A549 (cell line): ENCODE measurements at regions not wholly inside any gene's neighbourhood (a gene's known extent, or its start where the extent isn't known, plus 50 kb on each side); places are given as distances from the start of the nearest gene placed in this dataset.

Source experiments
- ATAC-seq, 2 experiments: fragments of 200-7000 bp in 1 of 2; fragments of >200 bp in 1 of 2; cut with Nextera tagmentation in 1 of 2; cut with Tn5 transposase in 1 of 2; 3 replicates each; pipeline versions ENCODE4 v1.8.0 to v1.9.1; 2018 to 2020; ENCODE audit warnings: mild to moderate bottlenecking in 1 of 2, moderate library complexity in 1 of 2
- CTCF ChIA-PET: fragments of 300-600 bp; sonication (Branson Sonifier 250); formaldehyde crosslinking; extraction: SDS; loops from one replicate; lab custom pipeline; 2021; ENCODE audit warnings: antibody characterized with exemption, inconsistent platforms; lab: Yijun Ruan, JAX
- POLR2A ChIA-PET: fragments of 350-600 bp; formaldehyde crosslinking; extraction: SDS; loops from one replicate; lab custom pipeline; 2021; ENCODE audit warnings: antibody characterized with exemption, inconsistent platforms; lab: Yijun Ruan, JAX
- DNase-seq, 2 experiments: peaks; one replicate each; pipeline versions ENCODE4 v3.0.0 to v3.0.0-alpha.2; 2011 to 2016; ENCODE audit warnings: low read depth in 1 of 2, low spot score in 1 of 2
- FAIRE-seq: peaks from 2 replicates; lab custom pipeline; 2011; peaks lifted over from hg19 to GRCh38; lab: Jason Lieb, UNC
- H3K27ac ChIP-seq, 2 experiments: fragments of >200 bp; sonication (Bioruptor Twin); formaldehyde crosslinking; 3 replicates each; pipeline ENCODE4 v1.5.1; 2016 to 2017
- H3K4me1 ChIP-seq: fragments of >200 bp; sonication (Bioruptor Twin); formaldehyde crosslinking; 3 replicates; pipeline ENCODE4 v1.6.1; 2016
- H3K4me2 ChIP-seq: fragments of >200 bp; sonication (Bioruptor Twin); formaldehyde crosslinking; 3 replicates; pipeline ENCODE4 v1.6.1; 2016
- H3K4me3 ChIP-seq: fragments of >200 bp; sonication (Bioruptor Twin); formaldehyde crosslinking; 3 replicates; pipeline ENCODE4 v1.5.1; 2016
- H3K9me3 ChIP-seq: fragments of >200 bp; sonication (Bioruptor Twin); formaldehyde crosslinking; 3 replicates; pipeline ENCODE4 v1.6.1; 2016
- CBX2 ChIP-seq: fragments of 200-600 bp; sonication (generic); IDR thresholded peaks from 2 replicates; pipeline ENCODE4 v1.6.1; 2016; ENCODE audit warnings: low read depth, mild to moderate bottlenecking, borderline replicate concordance
- CEBPB ChIP-seq, 2 experiments: fragments of >200 bp in 1 of 2; sonication (Bioruptor Twin) in 1 of 2; formaldehyde crosslinking in 1 of 2; IDR thresholded peaks; 2 replicates each; pipeline ENCODE4 v1.6.1; 2012 to 2016
- ESRRA ChIP-seq: fragments of 150-350 bp; IDR thresholded peaks from 2 replicates; pipeline ENCODE4 v1.6.1; 2014; ENCODE audit warnings: mild to moderate bottlenecking, low read length, borderline replicate concordance
- FOSL2 ChIP-seq, 2 experiments: fragments of 450-650 bp in 1 of 2; fragments of >200 bp in 1 of 2; sonication (Bioruptor Twin) in 1 of 2; formaldehyde crosslinking; IDR thresholded peaks; 2 replicates each; pipeline versions ENCODE4 v1.5.0 to v1.6.1; 2016 to 2020; ENCODE audit warnings: mild to moderate bottlenecking in 1 of 2, moderate library complexity in 1 of 2
- FOXS1 ChIP-seq: fragments of 250-450 bp; sonication (Bioruptor Pico); IDR thresholded peaks from 2 replicates; pipeline ENCODE4 v1.5.0; 2020; ENCODE audit warnings: mild to moderate bottlenecking, moderate library complexity
- GATA3 ChIP-seq: IDR thresholded peaks from 2 replicates; pipeline ENCODE4 v1.6.1; 2012; ENCODE audit warnings: borderline replicate concordance
- HEYL ChIP-seq: fragments of 250-450 bp; sonication (Bioruptor Pico); IDR thresholded peaks from 2 replicates; pipeline ENCODE4 v1.8.0; 2021; ENCODE audit warnings: mild to moderate bottlenecking, moderate library complexity
- HOXB13 ChIP-seq: fragments of 250-450 bp; sonication (Bioruptor Pico); IDR thresholded peaks from 2 replicates; pipeline ENCODE4 v1.5.0; 2020; ENCODE audit warnings: low read depth, mild to moderate bottlenecking, moderate library complexity
- HOXB5 ChIP-seq: fragments of 250-450 bp; sonication (Bioruptor Pico); IDR thresholded peaks from 2 replicates; pipeline ENCODE4 v1.5.0; 2020; ENCODE audit warnings: mild to moderate bottlenecking, moderate library complexity
- NPAS2 ChIP-seq: fragments of 250-450 bp; sonication (Bioruptor Pico); IDR thresholded peaks from 2 replicates; pipeline ENCODE4 v1.8.0; 2022; ENCODE audit warnings: mild to moderate bottlenecking, moderate library complexity, borderline replicate concordance
- POLR2A ChIP-seq: IDR thresholded peaks from 2 replicates; pipeline ENCODE4 v1.6.1; 2012; ENCODE audit warnings: mild to moderate bottlenecking, low read length
- POLR2AphosphoS2 ChIP-seq: conservative IDR thresholded peaks from 2 replicates; pipeline ENCODE4 v1.6.1; 2012; ENCODE audit warnings: low read length, improper control_type of control experiment, inconsistent platforms
- RARB ChIP-seq: fragments of 250-450 bp; sonication (Bioruptor Pico); IDR thresholded peaks from 2 replicates; pipeline ENCODE4 v1.8.0; 2021; ENCODE audit warnings: mild to moderate bottlenecking, moderate library complexity
- RCOR1 ChIP-seq: fragments of 150-350 bp; IDR thresholded peaks from 2 replicates; pipeline ENCODE4 v1.6.1; 2014; ENCODE audit warnings: antibody characterized with exemption, low read length, low read depth
- RFX5 ChIP-seq: fragments of 450-650 bp; IDR thresholded peaks from 2 replicates; pipeline ENCODE4 v1.7.1; 2014; ENCODE audit warnings: antibody characterized with exemption, mild to moderate bottlenecking, moderate library complexity
- RNF2 ChIP-seq: fragments of 200-600 bp; sonication (generic); IDR thresholded peaks from 2 replicates; pipeline ENCODE4 v1.6.1; 2016; ENCODE audit warnings: low read depth, mild to moderate bottlenecking, antibody characterized with exemption, moderate library complexity, borderline replicate concordance
- SREBF2 ChIP-seq: fragments of 450-650 bp; IDR thresholded peaks from 2 replicates; pipeline ENCODE4 v1.6.1; 2014; ENCODE audit warnings: mild to moderate bottlenecking, moderate library complexity
- TFCP2L1 ChIP-seq: fragments of 250-450 bp; sonication (Bioruptor Pico); IDR thresholded peaks from 2 replicates; pipeline ENCODE4 v1.5.0; 2021; ENCODE audit warnings: mild to moderate bottlenecking
- ZFP36 ChIP-seq: fragments of 450-650 bp; IDR thresholded peaks from 2 replicates; pipeline ENCODE4 v1.6.1; 2014; ENCODE audit warnings: borderline replicate concordance; ENCODE audit not compliant: partially characterized antibody
- ZSCAN20 ChIP-seq: fragments of 250-450 bp; sonication (Bioruptor Pico); IDR thresholded peaks from 2 replicates; pipeline ENCODE4 v1.8.0; 2022; ENCODE audit warnings: mild to moderate bottlenecking, moderate library complexity
- WGBS: methylation state at CpG from one replicate; pipeline ENCODE4 v1.1.6; 2017; ENCODE audit errors: missing lambda C conversion rate; 5-methylcytosine and 5-hydroxymethylcytosine counted together
- TF ChIP-seq, protein P1 (sequence below): fragments of >200 bp; sonication (Bioruptor Twin); formaldehyde crosslinking; IDR thresholded peaks from 3 replicates; pipeline ENCODE4 v1.5.1; 2016
- TF ChIP-seq, protein P2 (sequence below): fragments of >200 bp; sonication (Bioruptor Twin); formaldehyde crosslinking; IDR thresholded peaks from 2 replicates; pipeline ENCODE4 v1.6.1; 2016
- TF ChIP-seq, protein P3 (sequence below): IDR thresholded peaks from 2 replicates; pipeline ENCODE4 v1.6.1; 2012; ENCODE audit warnings: low read depth, borderline replicate concordance
- TF ChIP-seq, protein P4 (sequence below): fragments of 450-650 bp; IDR thresholded peaks from 2 replicates; pipeline ENCODE4 v1.6.1; 2014; ENCODE audit warnings: antibody characterized with exemption
- TF ChIP-seq, protein P5 (sequence below): fragments of 200-600 bp; sonication (generic); IDR thresholded peaks from 2 replicates; pipeline ENCODE4 v1.6.1; 2016; ENCODE audit warnings: antibody characterized with exemption, mild to moderate bottlenecking, moderate library complexity

DNA sequence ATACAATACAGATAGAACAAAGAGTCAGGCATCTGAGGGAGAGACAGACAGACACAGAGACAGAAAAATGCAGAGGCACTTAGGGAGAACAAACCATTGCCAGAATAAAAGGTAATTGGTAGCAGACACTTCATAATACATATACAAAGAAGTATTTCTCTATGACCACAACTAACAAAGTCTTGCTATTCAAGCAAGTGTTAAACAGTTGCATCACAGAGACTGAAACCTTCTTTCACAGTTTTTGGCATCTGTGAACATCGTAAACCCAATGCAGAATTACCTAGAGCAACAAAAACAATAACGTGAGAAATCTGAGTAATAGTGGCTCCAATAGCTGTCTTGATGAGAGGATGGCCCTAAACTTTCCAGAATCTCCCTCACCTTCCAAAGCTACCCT, 116.4 kb downstream of the BLID start:
- POLR2A ChIA-PET: no interaction called here
- Histone ChIP-seq H3K9me3 (no peaks in the 10 kb centered on the region), H3K4me3 (no peak overlapping the region), H3K27ac (no peak overlapping the region), H3K4me1 (no peaks in the 10 kb centered on the region), H3K4me2 (no peak overlapping the region)
- CTCF ChIA-PET: no interaction called here
- DNase-seq: no peak
- no peak for FAIRE-seq
- ATAC-seq: no peak
- TF ChIP-seq, protein P1, sequence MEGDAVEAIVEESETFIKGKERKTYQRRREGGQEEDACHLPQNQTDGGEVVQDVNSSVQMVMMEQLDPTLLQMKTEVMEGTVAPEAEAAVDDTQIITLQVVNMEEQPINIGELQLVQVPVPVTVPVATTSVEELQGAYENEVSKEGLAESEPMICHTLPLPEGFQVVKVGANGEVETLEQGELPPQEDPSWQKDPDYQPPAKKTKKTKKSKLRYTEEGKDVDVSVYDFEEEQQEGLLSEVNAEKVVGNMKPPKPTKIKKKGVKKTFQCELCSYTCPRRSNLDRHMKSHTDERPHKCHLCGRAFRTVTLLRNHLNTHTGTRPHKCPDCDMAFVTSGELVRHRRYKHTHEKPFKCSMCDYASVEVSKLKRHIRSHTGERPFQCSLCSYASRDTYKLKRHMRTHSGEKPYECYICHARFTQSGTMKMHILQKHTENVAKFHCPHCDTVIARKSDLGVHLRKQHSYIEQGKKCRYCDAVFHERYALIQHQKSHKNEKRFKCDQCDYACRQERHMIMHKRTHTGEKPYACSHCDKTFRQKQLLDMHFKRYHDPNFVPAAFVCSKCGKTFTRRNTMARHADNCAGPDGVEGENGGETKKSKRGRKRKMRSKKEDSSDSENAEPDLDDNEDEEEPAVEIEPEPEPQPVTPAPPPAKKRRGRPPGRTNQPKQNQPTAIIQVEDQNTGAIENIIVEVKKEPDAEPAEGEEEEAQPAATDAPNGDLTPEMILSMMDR: no peak
- TF ChIP-seq FOXS1 (no peak), RCOR1 (no peak), ZSCAN20 (CRISPR knock-in tag) (no peak), NPAS2 (CRISPR knock-in tag) (no peak), CBX2 (no peak), HEYL (no peak), HOXB13 (CRISPR knock-in tag) (no peak), RFX5 (no peak), ZFP36 (no peak)
- TF ChIP-seq, protein P2, sequence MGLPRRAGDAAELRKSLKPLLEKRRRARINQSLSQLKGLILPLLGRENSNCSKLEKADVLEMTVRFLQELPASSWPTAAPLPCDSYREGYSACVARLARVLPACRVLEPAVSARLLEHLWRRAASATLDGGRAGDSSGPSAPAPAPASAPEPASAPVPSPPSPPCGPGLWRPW: no peak
- WGBS: 0% methylated on average over 2 of the region's 2 CpGs

DNA sequence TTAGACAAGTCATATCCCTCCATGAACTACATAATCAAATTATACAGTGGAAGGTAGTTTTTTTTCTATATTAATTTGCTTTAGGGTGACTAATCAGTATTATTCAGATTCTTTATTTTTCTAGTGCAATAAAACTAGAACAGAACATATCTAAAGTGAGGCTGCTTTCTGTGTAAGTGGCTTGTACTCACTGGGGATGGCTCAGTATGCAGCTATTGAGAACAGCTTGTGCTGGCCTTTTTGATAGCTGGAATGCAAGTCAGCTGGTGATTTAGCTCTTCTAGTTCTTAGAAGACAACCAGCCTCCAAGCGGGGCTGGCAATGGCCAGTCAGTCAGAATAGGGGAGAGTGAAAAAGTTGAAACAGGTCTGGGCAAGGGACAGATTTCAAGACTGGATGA, 119.4 kb downstream of the BLID start:
- CTCF ChIA-PET: no interaction called here
- POLR2A ChIA-PET: no interaction called here
- H3K4me1 ChIP-seq: no peaks in the 10 kb centered on the region
- no peak overlapping the region for H3K4me3 ChIP-seq
- FAIRE-seq: no peak
- 36% methylated on average over 1 of the region's 1 CpG for WGBS
- DNase-seq: no peak
- TF ChIP-seq ESRRA (no peak), HOXB5 (CRISPR knock-in tag) (no peak), CEBPB (IDR thresholded peaks at IDR 0.05) (no peak), FOSL2 (IDR thresholded peaks at IDR 0.05) (no peak), FOSL2 (CRISPR knock-in tag; IDR thresholded peaks at IDR 0.05) (no peak), TFCP2L1 (CRISPR knock-in tag) (no peak), RARB (CRISPR knock-in tag) (no peak), SREBF2 (no peak), POLR2A (no peak), GATA3 (no peak), RNF2 (no peak), POLR2AphosphoS2 (no peak), CBX2 (no peak)
- TF ChIP-seq, protein P3, sequence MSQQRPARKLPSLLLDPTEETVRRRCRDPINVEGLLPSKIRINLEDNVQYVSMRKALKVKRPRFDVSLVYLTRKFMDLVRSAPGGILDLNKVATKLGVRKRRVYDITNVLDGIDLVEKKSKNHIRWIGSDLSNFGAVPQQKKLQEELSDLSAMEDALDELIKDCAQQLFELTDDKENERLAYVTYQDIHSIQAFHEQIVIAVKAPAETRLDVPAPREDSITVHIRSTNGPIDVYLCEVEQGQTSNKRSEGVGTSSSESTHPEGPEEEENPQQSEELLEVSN: no peak
- TF ChIP-seq, protein P4, sequence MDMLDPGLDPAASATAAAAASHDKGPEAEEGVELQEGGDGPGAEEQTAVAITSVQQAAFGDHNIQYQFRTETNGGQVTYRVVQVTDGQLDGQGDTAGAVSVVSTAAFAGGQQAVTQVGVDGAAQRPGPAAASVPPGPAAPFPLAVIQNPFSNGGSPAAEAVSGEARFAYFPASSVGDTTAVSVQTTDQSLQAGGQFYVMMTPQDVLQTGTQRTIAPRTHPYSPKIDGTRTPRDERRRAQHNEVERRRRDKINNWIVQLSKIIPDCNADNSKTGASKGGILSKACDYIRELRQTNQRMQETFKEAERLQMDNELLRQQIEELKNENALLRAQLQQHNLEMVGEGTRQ: no peak
- TF ChIP-seq, protein P5, sequence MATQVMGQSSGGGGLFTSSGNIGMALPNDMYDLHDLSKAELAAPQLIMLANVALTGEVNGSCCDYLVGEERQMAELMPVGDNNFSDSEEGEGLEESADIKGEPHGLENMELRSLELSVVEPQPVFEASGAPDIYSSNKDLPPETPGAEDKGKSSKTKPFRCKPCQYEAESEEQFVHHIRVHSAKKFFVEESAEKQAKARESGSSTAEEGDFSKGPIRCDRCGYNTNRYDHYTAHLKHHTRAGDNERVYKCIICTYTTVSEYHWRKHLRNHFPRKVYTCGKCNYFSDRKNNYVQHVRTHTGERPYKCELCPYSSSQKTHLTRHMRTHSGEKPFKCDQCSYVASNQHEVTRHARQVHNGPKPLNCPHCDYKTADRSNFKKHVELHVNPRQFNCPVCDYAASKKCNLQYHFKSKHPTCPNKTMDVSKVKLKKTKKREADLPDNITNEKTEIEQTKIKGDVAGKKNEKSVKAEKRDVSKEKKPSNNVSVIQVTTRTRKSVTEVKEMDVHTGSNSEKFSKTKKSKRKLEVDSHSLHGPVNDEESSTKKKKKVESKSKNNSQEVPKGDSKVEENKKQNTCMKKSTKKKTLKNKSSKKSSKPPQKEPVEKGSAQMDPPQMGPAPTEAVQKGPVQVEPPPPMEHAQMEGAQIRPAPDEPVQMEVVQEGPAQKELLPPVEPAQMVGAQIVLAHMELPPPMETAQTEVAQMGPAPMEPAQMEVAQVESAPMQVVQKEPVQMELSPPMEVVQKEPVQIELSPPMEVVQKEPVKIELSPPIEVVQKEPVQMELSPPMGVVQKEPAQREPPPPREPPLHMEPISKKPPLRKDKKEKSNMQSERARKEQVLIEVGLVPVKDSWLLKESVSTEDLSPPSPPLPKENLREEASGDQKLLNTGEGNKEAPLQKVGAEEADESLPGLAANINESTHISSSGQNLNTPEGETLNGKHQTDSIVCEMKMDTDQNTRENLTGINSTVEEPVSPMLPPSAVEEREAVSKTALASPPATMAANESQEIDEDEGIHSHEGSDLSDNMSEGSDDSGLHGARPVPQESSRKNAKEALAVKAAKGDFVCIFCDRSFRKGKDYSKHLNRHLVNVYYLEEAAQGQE: no peak
- TF ChIP-seq, protein P1: no peak
- TF ChIP-seq, all 56 proteins: peak for 0
- Histone ChIP-seq H3K27ac (no peak overlapping the region), H3K4me2 (no peak overlapping the region), H3K9me3 (no peaks in the 10 kb centered on the region)
- no peak for ATAC-seq
